ENCODE measurements at regions not wholly inside any gene's neighbourhood (a gene's known extent, or its start where the extent isn't known, plus 50 kb on each side); places are given as distances from the start of the nearest gene placed in this dataset.

GRCh38 chr7:155992974-155993373, 180.7 kb upstream of the SHH start:
- Histone ChIP-seq H3K27me3 (ENCODE audit: control insufficient read depth, insufficient read depth, low read length) (no peaks in the 10 kb centered on the region), H3K36me3 (ENCODE audit: control insufficient read depth in 2 of 3, insufficient read depth in 3 of 3, low read length in 3 of 3) (no peaks in the 10 kb centered on the region), H3K9ac (ENCODE audit: low read length in 3 of 3) (no peak overlapping the region), H3K9me3 (ENCODE audit: control insufficient read depth in 2 of 3, insufficient read depth in 1 of 3, low read length in 3 of 3) (no peaks in the 10 kb centered on the region), H3K4me1 (ENCODE audit: control insufficient read depth in 2 of 3, insufficient read depth in 2 of 3, low read depth in 1 of 3, low read length in 3 of 3) (no peaks in the 10 kb centered on the region), H3K27ac (ENCODE audit: low read depth in 2 of 2, low read length in 2 of 2) (no peak overlapping the region), H3K4me3 (ENCODE audit: low read length in 3 of 3) (no peak overlapping the region)
- intact Hi-C loops (cut with DNase I), result no loop called here
- FAIRE-seq, result no peak
- TF ChIP-seq CTCF (IDR thresholded peaks at IDR 0.05; ENCODE audit: borderline replicate concordance, extremely low read depth, insufficient read depth), result no peak
- DNase-seq, result no peak

- H3K27me3 ChIP-seq (ENCODE audit: control insufficient read depth, insufficient read depth, low read length), result no peaks in the 10 kb centered on the region
- H3K36me3 ChIP-seq (ENCODE audit: control insufficient read depth in 2 of 3, insufficient read depth in 3 of 3, low read length in 3 of 3), result no peaks in the 10 kb centered on the region
- no peak for TF ChIP-seq CTCF (IDR thresholded peaks at IDR 0.05; ENCODE audit: borderline replicate concordance, extremely low read depth, insufficient read depth)
- H3K27ac ChIP-seq (ENCODE audit: low read depth in 2 of 2, low read length in 2 of 2), result no peak overlapping the region
- no peak for DNase-seq
- no peak overlapping the region for H3K9ac ChIP-seq (ENCODE audit: low read length in 3 of 3)
- H3K4me3 ChIP-seq (ENCODE audit: low read length in 3 of 3), result no peak overlapping the region
- H3K9me3 ChIP-seq (ENCODE audit: control insufficient read depth in 2 of 3, insufficient read depth in 1 of 3, low read length in 3 of 3), result no peaks in the 10 kb centered on the region
- no peak for FAIRE-seq
- intact Hi-C loops (cut with DNase I), result no loop called here
- no peaks in the 10 kb centered on the region for H3K4me1 ChIP-seq (ENCODE audit: control insufficient read depth in 2 of 3, insufficient read depth in 2 of 3, low read depth in 1 of 3, low read length in 3 of 3)
These were observed 180.3 kb upstream of the SHH start for GRCh38 chr7:155992538-155992937.

- FAIRE-seq, result no peak
- Histone ChIP-seq H3K9ac (ENCODE audit: low read length in 3 of 3) (no peak overlapping the region), H3K4me3 (ENCODE audit: low read length in 3 of 3) (no peak overlapping the region), H3K27me3 (ENCODE audit: control insufficient read depth, insufficient read depth, low read length) (no peaks in the 10 kb centered on the region), H3K36me3 (ENCODE audit: control insufficient read depth in 2 of 3, insufficient read depth in 3 of 3, low read length in 3 of 3) (no peaks in the 10 kb centered on the region), H3K4me1 (ENCODE audit: control insufficient read depth in 2 of 3, insufficient read depth in 2 of 3, low read depth in 1 of 3, low read length in 3 of 3) (no peaks in the 10 kb centered on the region), H3K9me3 (ENCODE audit: control insufficient read depth in 2 of 3, insufficient read depth in 1 of 3, low read length in 3 of 3) (no peaks in the 10 kb centered on the region), H3K27ac (ENCODE audit: low read depth in 2 of 2, low read length in 2 of 2) (no peak overlapping the region)
- intact Hi-C loops (cut with DNase I), result no loop called here
- TF ChIP-seq CTCF (IDR thresholded peaks at IDR 0.05; ENCODE audit: borderline replicate concordance, extremely low read depth, insufficient read depth), result no peak
- DNase-seq, result no peak
These were observed 179.8 kb upstream of the SHH start for GRCh38 chr7:155992107-155992506.

GRCh38 chr7:155991470-155991869, 179.2 kb upstream of the SHH start:
- FAIRE-seq, result no peak
- DNase-seq, result no peak
- intact Hi-C loops (cut with DNase I), result no loop called here
- H3K9me3 ChIP-seq (ENCODE audit: control insufficient read depth in 2 of 3, insufficient read depth in 1 of 3, low read length in 3 of 3), result no peaks in the 10 kb centered on the region
- no peak overlapping the region for H3K27ac ChIP-seq (ENCODE audit: low read depth in 2 of 2, low read length in 2 of 2)
- H3K27me3 ChIP-seq (ENCODE audit: control insufficient read depth, insufficient read depth, low read length), result no peaks in the 10 kb centered on the region
- no peaks in the 10 kb centered on the region for H3K36me3 ChIP-seq (ENCODE audit: control insufficient read depth in 2 of 3, insufficient read depth in 3 of 3, low read length in 3 of 3)
- no peak overlapping the region for H3K4me3 ChIP-seq (ENCODE audit: low read length in 3 of 3)
- TF ChIP-seq CTCF (IDR thresholded peaks at IDR 0.05; ENCODE audit: borderline replicate concordance, extremely low read depth, insufficient read depth), result no peak
- H3K4me1 ChIP-seq (ENCODE audit: control insufficient read depth in 2 of 3, insufficient read depth in 2 of 3, low read depth in 1 of 3, low read length in 3 of 3), result no peaks in the 10 kb centered on the region
- H3K9ac ChIP-seq (ENCODE audit: low read length in 3 of 3), result no peak overlapping the region

Data from kidney (tissue), 13 donors.